Brain microvascular endothelial cell (primary cell): ENCODE measurements at regions not wholly inside any gene's neighbourhood (a gene's known extent, or its start where the extent isn't known, plus 50 kb on each side); places are given as distances from the start of the nearest gene placed in this dataset.

Experiments
- DNase-seq: peaks from one replicate; pipeline ENCODE4 v3.0.0-alpha.2; 2020
- H3K27ac ChIP-seq: fragments of 250-450 bp; sonication (Bioruptor Pico); 2 replicates; pipeline ENCODE4 v1.5.1; 2020; ENCODE audit warnings: mild to moderate bottlenecking, moderate library complexity
- H3K27me3 ChIP-seq: fragments of 250-450 bp; sonication (Bioruptor Pico); replicated peaks from 2 replicates; pipeline ENCODE4 v1.5.1; 2020; ENCODE audit warnings: mild to moderate bottlenecking
- H3K36me3 ChIP-seq: fragments of 250-450 bp; sonication (Bioruptor Pico); replicated peaks from 2 replicates; pipeline ENCODE4 v1.5.1; 2020; ENCODE audit warnings: mild to moderate bottlenecking
- H3K4me3 ChIP-seq: 2 replicates; pipeline ENCODE4 v1.5.1; 2011; ENCODE audit warnings: low read depth, mild to moderate bottlenecking, control low read depth, low read length, moderate library complexity
- in situ Hi-C: cut with HindIII; loops from 2 replicates; pipeline ENCODE4 v1.10.0; 2017; ENCODE audit warnings: low sequenced_read_pairs, low pct_ligation_motif_present
- TF ChIP-seq, protein P1 (sequence below): IDR thresholded peaks from 2 replicates; pipeline ENCODE4 v1.5.1; 2011; ENCODE audit warnings: low read depth, mild to moderate bottlenecking, moderate library complexity, low read length, control low read depth, inconsistent platforms; ENCODE audit errors: missing control alignments

GRCh38 chr15:25179673-25180511, 225.1 kb downstream of the SNRPN start:
- Histone ChIP-seq H3K27me3 (no peaks in the 10 kb centered on the region), H3K27ac (no peak overlapping the region), H3K4me3 (no peak overlapping the region), H3K36me3 (no peaks in the 10 kb centered on the region)
- DNase-seq: no peak
- in situ Hi-C loops: no loop called here
- TF ChIP-seq, protein P1, sequence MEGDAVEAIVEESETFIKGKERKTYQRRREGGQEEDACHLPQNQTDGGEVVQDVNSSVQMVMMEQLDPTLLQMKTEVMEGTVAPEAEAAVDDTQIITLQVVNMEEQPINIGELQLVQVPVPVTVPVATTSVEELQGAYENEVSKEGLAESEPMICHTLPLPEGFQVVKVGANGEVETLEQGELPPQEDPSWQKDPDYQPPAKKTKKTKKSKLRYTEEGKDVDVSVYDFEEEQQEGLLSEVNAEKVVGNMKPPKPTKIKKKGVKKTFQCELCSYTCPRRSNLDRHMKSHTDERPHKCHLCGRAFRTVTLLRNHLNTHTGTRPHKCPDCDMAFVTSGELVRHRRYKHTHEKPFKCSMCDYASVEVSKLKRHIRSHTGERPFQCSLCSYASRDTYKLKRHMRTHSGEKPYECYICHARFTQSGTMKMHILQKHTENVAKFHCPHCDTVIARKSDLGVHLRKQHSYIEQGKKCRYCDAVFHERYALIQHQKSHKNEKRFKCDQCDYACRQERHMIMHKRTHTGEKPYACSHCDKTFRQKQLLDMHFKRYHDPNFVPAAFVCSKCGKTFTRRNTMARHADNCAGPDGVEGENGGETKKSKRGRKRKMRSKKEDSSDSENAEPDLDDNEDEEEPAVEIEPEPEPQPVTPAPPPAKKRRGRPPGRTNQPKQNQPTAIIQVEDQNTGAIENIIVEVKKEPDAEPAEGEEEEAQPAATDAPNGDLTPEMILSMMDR: no peak

DNA sequence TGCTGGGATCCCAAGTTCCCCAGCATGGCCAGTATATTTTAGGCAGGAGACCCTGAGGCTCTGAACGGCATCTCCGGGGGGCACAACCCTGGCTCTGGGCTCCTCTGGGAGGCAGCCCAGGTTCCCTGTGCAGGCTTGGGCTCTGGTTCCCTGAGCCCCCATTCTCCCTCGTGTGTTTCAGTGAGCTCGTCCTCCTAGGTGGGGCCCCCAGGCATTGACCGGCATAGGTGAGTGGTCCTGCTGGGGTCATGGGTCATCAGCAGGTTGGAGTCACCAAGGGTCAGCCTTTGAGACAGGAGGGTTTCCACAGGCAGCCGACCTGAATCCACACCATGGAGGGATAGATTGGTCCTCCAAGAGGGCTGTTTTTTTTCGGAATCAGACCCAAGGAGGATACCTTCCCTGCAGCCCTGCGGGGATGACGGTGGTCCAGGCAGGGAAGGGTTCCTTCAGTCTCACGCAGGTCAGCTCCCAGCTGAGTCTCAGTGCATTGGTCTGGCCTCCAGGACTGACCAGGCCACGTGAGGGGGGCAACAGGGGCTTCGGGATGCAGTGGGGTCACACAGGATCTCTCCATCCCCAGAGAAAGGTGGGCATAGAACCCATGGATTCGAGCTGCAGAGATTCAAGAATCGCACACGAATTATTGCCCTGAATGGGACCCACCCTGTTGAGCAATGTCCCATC, 226.0 kb downstream of the SNRPN start:
- Histone ChIP-seq H3K4me3 (no peak overlapping the region), H3K27me3 (no peaks in the 10 kb centered on the region), H3K27ac (no peak overlapping the region), H3K36me3 (no peaks in the 10 kb centered on the region)
- TF ChIP-seq, protein P1: no peak
- DNase-seq: no peak
- in situ Hi-C loops: no loop called here

DNA sequence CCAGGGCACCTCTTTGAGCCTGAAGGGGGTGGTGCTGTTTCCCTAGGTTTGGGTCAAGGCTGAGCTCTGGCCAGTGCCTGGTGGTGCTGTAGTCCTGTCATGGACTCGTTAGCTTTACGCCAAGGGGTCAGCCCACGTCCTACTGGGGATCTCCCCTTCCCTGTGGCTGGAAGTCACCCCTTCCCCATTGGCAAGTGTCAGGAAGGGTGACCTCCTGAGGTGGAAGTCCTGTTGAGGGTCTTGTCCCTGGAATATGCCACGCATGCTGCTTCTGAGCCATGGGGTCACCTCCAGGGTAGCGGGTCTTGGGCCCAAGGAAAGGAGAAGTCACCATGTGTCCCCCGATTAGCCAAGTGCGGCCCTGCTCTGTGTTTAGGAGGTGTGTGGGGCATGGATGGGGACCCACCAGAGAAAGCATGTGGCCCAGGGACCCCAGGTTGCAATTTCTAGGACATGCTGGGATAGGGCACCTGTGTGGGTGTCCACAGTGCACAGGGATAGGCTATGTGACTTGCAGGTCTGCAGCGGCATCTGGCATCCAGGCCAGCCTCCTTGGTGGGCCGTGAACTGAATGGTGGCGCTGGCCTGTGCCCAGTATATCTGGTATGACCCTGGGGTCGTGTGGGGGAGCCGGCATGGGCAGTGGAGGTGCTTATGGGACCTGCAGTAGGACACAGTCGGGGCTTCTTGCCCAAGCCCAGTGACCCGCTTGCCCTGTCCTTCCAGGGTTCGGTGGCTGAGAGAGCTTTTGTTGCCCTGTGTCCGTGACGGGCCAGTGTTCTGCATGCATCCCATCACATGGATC, 226.7 kb downstream of the SNRPN start:
- Histone ChIP-seq H3K27me3 (no peaks in the 10 kb centered on the region), H3K36me3 (no peaks in the 10 kb centered on the region), H3K4me3 (no peak overlapping the region), H3K27ac (no peak overlapping the region)
- no peak for DNase-seq
- in situ Hi-C loops: no loop called here
- TF ChIP-seq, protein P1: no peak

GRCh38 chr15:25182098-25182478, 227.3 kb downstream of the SNRPN start:
- H3K27ac ChIP-seq: no peak overlapping the region
- in situ Hi-C loops: no loop called here
- TF ChIP-seq, protein P1: no peak
- no peaks in the 10 kb centered on the region for H3K27me3 ChIP-seq
- H3K4me3 ChIP-seq: no peak overlapping the region
- H3K36me3 ChIP-seq: no peaks in the 10 kb centered on the region
- DNase-seq: no peak

DNA sequence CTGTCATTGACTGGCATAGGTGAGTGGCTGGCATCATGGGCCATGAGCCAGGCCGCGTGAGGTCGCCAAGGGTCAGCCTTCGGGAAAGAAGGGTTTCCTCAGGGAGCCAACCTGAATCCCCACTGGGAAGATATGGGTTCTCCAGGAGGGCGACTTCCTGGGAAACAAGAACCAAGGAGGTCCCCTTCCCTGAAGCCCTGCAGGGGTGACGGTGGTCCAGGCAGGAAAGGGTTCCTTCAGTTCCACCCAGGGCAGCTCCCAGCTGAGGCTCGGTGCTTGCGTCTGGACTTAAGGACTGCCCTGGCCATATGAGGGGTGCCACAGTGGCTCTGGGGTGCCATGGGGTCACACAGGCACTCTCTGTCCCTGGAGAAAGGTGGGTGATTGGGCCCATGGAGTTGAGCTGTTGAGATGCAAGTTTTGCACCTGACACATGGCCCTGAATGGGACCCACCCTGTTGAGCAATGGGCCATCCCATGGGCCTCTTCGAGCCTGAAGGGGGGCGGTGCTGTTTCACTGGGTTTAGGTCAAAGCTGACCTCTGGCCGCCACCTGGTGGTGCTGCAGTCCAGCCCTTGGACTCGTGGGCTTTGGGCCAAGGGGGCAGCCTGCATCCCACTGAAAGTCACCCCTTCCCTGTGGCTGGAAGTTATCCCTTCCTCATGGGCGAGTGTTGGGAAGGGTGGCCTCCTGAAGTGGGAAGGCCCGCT, 228.1 kb downstream of the SNRPN start:
- H3K27me3 ChIP-seq: no peaks in the 10 kb centered on the region
- no peak for DNase-seq
- H3K4me3 ChIP-seq: no peak overlapping the region
- in situ Hi-C loops: no loop called here
- TF ChIP-seq, protein P1: no peak
- H3K36me3 ChIP-seq: no peaks in the 10 kb centered on the region
- no peak overlapping the region for H3K27ac ChIP-seq
